NCI-H146 (cell line): ENCODE measurements at regions not wholly inside any gene's neighbourhood (a gene's known extent, or its start where the extent isn't known, plus 50 kb on each side); places are given as distances from the start of the nearest gene placed in this dataset.

Experiments
- DNase-seq: peaks from one replicate; lab custom pipeline; 2025; lab: John Stamatoyannopoulos, UW

GRCh38 chr16:87052506-87052905 is 264.7 kb downstream of the C16orf95 start:
- no peak for DNase-seq

- DNase-seq: no peak
Observed at GRCh38 chr16:87053016-87053982, 263.9 kb downstream of the C16orf95 start.

- DNase-seq: no peak
Observed at GRCh38 chr16:87054154-87054553, 263.0 kb downstream of the C16orf95 start.

- DNase-seq: no peak
Observed at GRCh38 chr16:87054856-87055255, 262.3 kb downstream of the C16orf95 start.

GRCh38 chr16:87056083-87056482 is 261.1 kb downstream of the C16orf95 start:
- DNase-seq: no peak

GRCh38 chr16:87056551-87056950 is 260.6 kb downstream of the C16orf95 start:
- no peak for DNase-seq

GRCh38 chr16:87057211-87057881 is 259.8 kb downstream of the C16orf95 start:
- no peak for DNase-seq

- DNase-seq: no peak
Observed at GRCh38 chr16:87057951-87058560, 259.1 kb downstream of the C16orf95 start.

GRCh38 chr16:87058728-87059250 is 258.4 kb downstream of the C16orf95 start:
- DNase-seq: no peak

GRCh38 chr16:87060034-87060986 is 256.9 kb downstream of the C16orf95 start:
- no peak for DNase-seq

- DNase-seq: no peak
Observed at GRCh38 chr16:87061243-87061920, 255.8 kb downstream of the C16orf95 start.

GRCh38 chr16:87062569-87063442 is 254.4 kb downstream of the C16orf95 start:
- DNase-seq: peak; percentile 18

- DNase-seq: no peak
Observed at GRCh38 chr16:87063543-87063942, 253.6 kb downstream of the C16orf95 start.

- DNase-seq: no peak
Observed at GRCh38 chr16:87064731-87065445, 252.3 kb downstream of the C16orf95 start.

GRCh38 chr16:87065446-87066132 is 251.6 kb downstream of the C16orf95 start:
- no peak for DNase-seq

GRCh38 chr16:87066133-87067002 is 250.8 kb downstream of the C16orf95 start:
- DNase-seq: no peak

- no peak for DNase-seq
Observed at GRCh38 chr16:87067003-87067556, 250.1 kb downstream of the C16orf95 start.
